OCI-LY1 (cell line): ENCODE measurements at regions not wholly inside any gene's neighbourhood (a gene's known extent, or its start where the extent isn't known, plus 50 kb on each side); places are given as distances from the start of the nearest gene placed in this dataset.

ENCODE experiments used
- EZH2 ChIP-seq: fragments of 200-600 bp; sonication (generic), shearing (Covaris generic); IDR thresholded peaks from 2 replicates; pipeline ENCODE4 v1.8.0; 2017; ENCODE audit warnings: borderline replicate concordance, mixed run types, mild to moderate bottlenecking, antibody characterized with exemption, low read length, moderate library complexity, mixed read lengths
- TF ChIP-seq, protein P1 (sequence below): fragments of 200-600 bp; sonication (generic), shearing (Covaris generic); IDR thresholded peaks from 2 replicates; pipeline ENCODE4 v1.5.1; 2017; ENCODE audit warnings: mild to moderate bottlenecking, antibody characterized with exemption, low read length, moderate library complexity, mixed read lengths

GRCh38 chr3:72175296-72175858 is 390.4 kb upstream of the PROK2 start:
- TF ChIP-seq, protein P1, sequence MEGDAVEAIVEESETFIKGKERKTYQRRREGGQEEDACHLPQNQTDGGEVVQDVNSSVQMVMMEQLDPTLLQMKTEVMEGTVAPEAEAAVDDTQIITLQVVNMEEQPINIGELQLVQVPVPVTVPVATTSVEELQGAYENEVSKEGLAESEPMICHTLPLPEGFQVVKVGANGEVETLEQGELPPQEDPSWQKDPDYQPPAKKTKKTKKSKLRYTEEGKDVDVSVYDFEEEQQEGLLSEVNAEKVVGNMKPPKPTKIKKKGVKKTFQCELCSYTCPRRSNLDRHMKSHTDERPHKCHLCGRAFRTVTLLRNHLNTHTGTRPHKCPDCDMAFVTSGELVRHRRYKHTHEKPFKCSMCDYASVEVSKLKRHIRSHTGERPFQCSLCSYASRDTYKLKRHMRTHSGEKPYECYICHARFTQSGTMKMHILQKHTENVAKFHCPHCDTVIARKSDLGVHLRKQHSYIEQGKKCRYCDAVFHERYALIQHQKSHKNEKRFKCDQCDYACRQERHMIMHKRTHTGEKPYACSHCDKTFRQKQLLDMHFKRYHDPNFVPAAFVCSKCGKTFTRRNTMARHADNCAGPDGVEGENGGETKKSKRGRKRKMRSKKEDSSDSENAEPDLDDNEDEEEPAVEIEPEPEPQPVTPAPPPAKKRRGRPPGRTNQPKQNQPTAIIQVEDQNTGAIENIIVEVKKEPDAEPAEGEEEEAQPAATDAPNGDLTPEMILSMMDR, result no peak
- no peak for TF ChIP-seq EZH2
